Right lobe of liver (tissue), 6 donors: ENCODE measurements at regions not wholly inside any gene's neighbourhood (a gene's known extent, or its start where the extent isn't known, plus 50 kb on each side); places are given as distances from the start of the nearest gene placed in this dataset.
A peak's percentile ranks its signal among the peaks of the same experiment; 100 is the strongest.

ENCODE experiments used
- ATAC-seq, 4 donors: fragments of 200-7000 bp; cut with Tn5 transposase; one replicate each; pipeline ENCODE4 v1.9.1; 2020; ENCODE audit warnings: mild to moderate bottlenecking in 4 of 4, moderate library complexity in 4 of 4
- DNase-seq, 3 donors: peaks; one replicate each; pipeline ENCODE4 v3.0.0-alpha.2; 2020
- H3K27ac ChIP-seq, 3 donors: fragments of 200-600 bp; one replicate each; pipeline ENCODE4 v1.8.0; 2022
- H3K27me3 ChIP-seq, 2 donors: fragments of 200-600 bp; one replicate each; pipeline ENCODE4 v1.8.0; 2022
- H3K36me3 ChIP-seq, 4 donors: fragments of 200-600 bp; sonication (generic) in 1 of 4; one replicate each; pipeline versions ENCODE4 v1.5.1 to v1.8.0; 2017 to 2022; ENCODE audit warnings: control low read depth in 1 of 4
- H3K4me1 ChIP-seq, 4 donors: fragments of 200-600 bp; sonication (generic) in 1 of 4; one replicate each; pipeline versions ENCODE4 v1.5.1 to v1.8.0; 2017 to 2022; ENCODE audit warnings: control low read depth in 1 of 4
- H3K4me3 ChIP-seq, 3 donors: fragments of 200-600 bp; one replicate each; pipeline ENCODE4 v1.8.0; 2022
- H3K9me3 ChIP-seq, 4 donors: fragments of 200-600 bp; sonication (generic) in 1 of 4; one replicate each; pipeline versions ENCODE4 v1.5.1 to v1.8.0; 2017 to 2022; ENCODE audit warnings: control low read depth in 1 of 4
- POLR2A ChIP-seq: fragments of 450-650 bp; IDR thresholded peaks from one replicate; pipeline ENCODE4 v1.6.1; 2017; ENCODE audit warnings: antibody characterized with exemption, mild to moderate bottlenecking
- WGBS: methylation state at CpG from one replicate; pipeline ENCODE4 v1.1.6; 2018; ENCODE audit warnings: low coverage, low lambda C conversion rate; ENCODE audit not compliant: insufficient coverage; ENCODE audit errors: missing lambda C conversion rate; 5-methylcytosine and 5-hydroxymethylcytosine counted together
- intact Hi-C, 2 donors: fragments of 100-400 bp; cut with DNase I; formaldehyde crosslinking; loops; one replicate each; pipeline versions ENCODE4 v1.11.2 to v1.14.1; 2022
- TF ChIP-seq, protein P1 (sequence below), 4 donors: fragments of 200-600 bp in 3 of 4; fragments of 450-650 bp in 1 of 4; IDR thresholded peaks; one replicate each; pipeline versions ENCODE4 v1.5.1 to v1.8.0; 2016 to 2022; ENCODE audit warnings: antibody characterized with exemption in 4 of 4, mild to moderate bottlenecking in 2 of 4
- donor health status: DM: no; HTN: yes; CAD: no.
- donor health status: DM: no; HTN: no; CAD: no.
- donor health status: DM: no; HTN: no; CAD: no.
- donor health status: DM: no; HTN: yes; CAD: no.
- donor health status: DM: no; HTN: yes; CAD: no.

DNA sequence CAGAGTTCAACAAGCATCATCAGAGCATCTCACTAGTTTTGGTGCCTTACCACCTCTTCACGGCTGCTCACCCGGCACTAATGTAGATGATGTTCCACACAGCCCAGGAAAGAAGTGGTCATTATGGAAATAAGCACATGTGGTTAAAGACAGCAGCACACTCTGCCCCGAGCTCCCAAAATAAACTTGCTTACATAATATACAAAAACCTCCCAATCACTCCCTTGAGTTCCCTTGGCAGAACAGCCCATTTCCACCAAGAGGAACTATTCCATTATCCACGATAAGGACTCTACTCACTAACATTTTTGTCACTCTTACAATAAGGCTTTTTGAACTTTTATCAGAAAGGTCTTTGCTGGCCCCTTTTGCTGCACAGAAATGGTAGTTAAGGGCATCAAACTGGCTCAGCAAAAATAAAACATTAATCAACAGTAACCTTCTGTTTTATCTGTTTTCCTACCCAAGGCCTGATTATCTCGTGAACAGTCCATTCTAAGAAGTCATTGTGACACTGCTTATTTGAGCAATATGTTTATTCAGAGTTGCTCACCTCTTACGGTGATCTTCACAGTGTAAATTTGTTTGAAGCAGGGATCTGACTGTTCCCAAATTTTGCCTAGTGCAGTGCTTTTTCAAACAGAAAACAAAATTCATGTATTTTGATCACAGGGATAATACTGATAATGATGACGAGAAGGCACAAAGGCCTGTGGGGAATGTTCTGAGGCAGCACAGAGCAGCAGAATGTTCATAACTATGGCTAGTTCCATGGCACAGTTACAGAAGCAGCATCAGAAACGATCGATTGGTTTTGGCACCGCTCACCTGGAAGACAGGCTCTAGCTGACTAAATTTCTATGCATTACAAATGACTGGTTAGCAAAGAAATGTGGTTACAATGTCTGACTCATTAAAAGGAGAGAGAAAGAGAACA lies 399.8 kb upstream of the PIK3R1 start:
- intact Hi-C loops, result no loop called here
- Histone ChIP-seq H3K4me1 (peaks cover 0 to 39% (median 20%) of the 10 kb centered on the region in 4 donors), H3K27me3 (no peaks in the 10 kb centered on the region), H3K36me3 (no peaks in the 10 kb centered on the region), H3K4me3 (no peak overlapping the region), H3K9me3 (no peaks in the 10 kb centered on the region), H3K27ac (peak overlapping the region; percentile 5 to 90 (median 87))
- WGBS, result 26% methylated on average over 10 of the region's 10 CpGs
- peak; percentile 58 to 90 (median 68) for DNase-seq
- peak; percentile 83 to 93 (median 88) for ATAC-seq
- TF ChIP-seq, protein P1, sequence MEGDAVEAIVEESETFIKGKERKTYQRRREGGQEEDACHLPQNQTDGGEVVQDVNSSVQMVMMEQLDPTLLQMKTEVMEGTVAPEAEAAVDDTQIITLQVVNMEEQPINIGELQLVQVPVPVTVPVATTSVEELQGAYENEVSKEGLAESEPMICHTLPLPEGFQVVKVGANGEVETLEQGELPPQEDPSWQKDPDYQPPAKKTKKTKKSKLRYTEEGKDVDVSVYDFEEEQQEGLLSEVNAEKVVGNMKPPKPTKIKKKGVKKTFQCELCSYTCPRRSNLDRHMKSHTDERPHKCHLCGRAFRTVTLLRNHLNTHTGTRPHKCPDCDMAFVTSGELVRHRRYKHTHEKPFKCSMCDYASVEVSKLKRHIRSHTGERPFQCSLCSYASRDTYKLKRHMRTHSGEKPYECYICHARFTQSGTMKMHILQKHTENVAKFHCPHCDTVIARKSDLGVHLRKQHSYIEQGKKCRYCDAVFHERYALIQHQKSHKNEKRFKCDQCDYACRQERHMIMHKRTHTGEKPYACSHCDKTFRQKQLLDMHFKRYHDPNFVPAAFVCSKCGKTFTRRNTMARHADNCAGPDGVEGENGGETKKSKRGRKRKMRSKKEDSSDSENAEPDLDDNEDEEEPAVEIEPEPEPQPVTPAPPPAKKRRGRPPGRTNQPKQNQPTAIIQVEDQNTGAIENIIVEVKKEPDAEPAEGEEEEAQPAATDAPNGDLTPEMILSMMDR (IDR thresholded peaks at IDR 0.05), result peak in 1 of 4 donors; percentile 10
- TF ChIP-seq POLR2A, result peak; percentile 53

DNA sequence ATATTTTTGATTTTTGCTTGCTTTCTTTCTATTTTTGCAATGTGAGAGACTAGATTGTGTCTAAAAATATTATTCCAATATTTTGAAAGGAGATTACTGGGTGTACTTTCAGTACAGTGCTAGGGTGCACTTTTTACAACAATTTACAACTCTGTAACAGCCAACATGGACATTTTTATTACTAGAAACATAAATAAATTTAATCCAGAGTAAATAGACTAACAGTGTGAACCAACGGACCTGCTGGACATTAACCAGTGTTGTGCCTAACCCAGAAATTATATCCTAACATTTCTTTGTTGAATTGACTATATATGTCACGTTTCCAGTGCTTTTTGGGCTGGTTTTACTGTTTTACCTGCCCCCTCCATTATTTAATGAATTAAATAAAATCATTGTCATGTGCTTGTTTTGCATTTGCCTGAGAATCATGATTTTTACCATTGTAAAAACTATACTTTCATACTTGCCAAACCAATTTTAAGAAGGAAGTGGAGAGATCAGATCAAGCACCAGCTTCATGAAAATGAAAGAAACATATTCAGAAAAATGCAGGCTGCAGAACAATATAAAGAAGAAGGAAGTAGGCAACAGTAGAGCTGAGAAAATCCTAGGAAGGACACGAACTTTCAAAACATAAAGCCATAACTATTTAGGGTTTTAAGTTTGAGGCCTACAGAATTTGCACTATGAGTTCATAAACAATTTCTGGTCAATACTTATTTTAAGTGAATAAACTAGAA lies 400.8 kb upstream of the PIK3R1 start:
- Histone ChIP-seq H3K4me3 (no peak overlapping the region), H3K9me3 (no peaks in the 10 kb centered on the region), H3K4me1 (peaks cover 0 to 40% (median 20%) of the 10 kb centered on the region in 4 donors), H3K36me3 (no peaks in the 10 kb centered on the region), H3K27ac (peak overlapping the region; percentile 5 to 90 (median 87)), H3K27me3 (no peaks in the 10 kb centered on the region)
- ATAC-seq (peak in 1 of 4 donors; percentile 7), DNase-seq (no peak)
- intact Hi-C loops, result no loop called here
- no peak for TF ChIP-seq POLR2A
- TF ChIP-seq, protein P1 (IDR thresholded peaks at IDR 0.05), result no peak
- 38% methylated on average over 3 of the region's 3 CpGs for WGBS

DNA sequence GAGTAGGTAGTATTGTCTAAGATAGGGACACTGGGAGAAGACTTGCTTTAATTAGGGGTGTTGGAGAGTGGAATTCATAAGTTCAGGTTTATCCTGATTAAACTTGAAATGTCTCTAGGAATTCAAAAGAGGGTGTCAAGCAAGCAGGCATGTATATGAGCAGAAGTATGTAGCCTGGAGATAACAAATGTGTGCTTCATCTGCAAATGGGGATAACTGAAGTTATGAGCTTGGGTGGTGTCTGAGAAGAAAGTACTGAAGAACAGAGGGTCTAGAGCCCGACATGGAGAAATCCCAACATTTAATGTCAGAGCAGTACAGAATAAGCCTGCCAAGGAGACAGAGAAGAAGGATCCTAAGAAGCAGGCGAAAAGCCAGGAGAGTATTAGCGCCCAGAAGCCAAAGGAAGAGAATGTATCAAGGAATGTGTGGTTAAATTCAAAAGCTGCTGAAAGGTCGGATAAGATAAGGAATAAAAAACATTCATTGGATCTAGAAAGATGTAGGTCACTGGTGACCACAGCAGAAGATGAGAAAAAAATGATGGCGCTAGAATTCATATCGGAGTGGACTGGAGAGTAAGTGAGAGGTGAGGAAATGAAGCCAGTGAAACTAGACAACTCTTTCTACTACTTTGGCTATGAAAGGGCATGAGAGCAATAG lies 401.5 kb upstream of the PIK3R1 start:
- no peak for DNase-seq
- no peak for ATAC-seq
- intact Hi-C loops, result no loop called here

DNA sequence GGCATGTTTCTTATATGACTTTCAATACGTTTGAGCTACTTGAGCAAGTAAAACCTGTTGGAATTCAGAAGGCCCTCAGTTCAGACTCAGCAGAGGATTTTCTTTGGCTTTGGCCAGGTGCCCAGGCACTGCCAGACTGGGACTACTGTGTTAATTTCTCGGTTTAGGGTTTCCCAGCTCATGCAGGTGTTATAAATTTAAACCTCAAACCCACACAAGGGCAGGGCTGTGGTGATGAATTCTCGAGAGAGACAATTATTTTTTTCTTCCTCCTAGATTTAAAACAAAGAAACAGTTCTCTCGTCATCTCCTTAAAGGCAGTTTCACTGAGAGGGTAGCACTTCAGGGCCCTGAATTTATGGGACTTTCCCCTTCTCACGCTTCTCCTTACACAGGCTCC lies 406.0 kb upstream of the PIK3R1 start:
- ATAC-seq (peak in 1 of 4 donors; percentile 22), DNase-seq (peak in 1 of 3 donors; percentile 21)
- Histone ChIP-seq H3K4me1 (peaks cover 0 to 32% (median 3%) of the 10 kb centered on the region in 4 donors), H3K9me3 (no peaks in the 10 kb centered on the region), H3K27ac (peak overlapping the region in 1 of 3 donors; percentile 33), H3K27me3 (no peaks in the 10 kb centered on the region), H3K36me3 (no peaks in the 10 kb centered on the region), H3K4me3 (no peak overlapping the region)
- WGBS, result 65% methylated on average over 5 of the region's 5 CpGs
- intact Hi-C loops, result no loop called here
- TF ChIP-seq, protein P1 (IDR thresholded peaks at IDR 0.05), result no peak
- no peak for TF ChIP-seq POLR2A

More for the DNA sequence above, 401.5 kb upstream of the PIK3R1 start:
- H3K4me3 ChIP-seq, result no peak overlapping the region
- no peak for TF ChIP-seq POLR2A
- TF ChIP-seq, protein P1 (IDR thresholded peaks at IDR 0.05), result no peak
- H3K4me1 ChIP-seq, result peaks cover 0 to 47% (median 20%) of the 10 kb centered on the region in 4 donors
- H3K9me3 ChIP-seq, result no peaks in the 10 kb centered on the region
- WGBS, result 78% methylated on average over 6 of the region's 6 CpGs
- H3K27me3 ChIP-seq, result no peaks in the 10 kb centered on the region
- peak overlapping the region in 2 of 3 donors; percentile 87 to 90 for H3K27ac ChIP-seq
- H3K36me3 ChIP-seq, result no peaks in the 10 kb centered on the region
